Stimulated activated CD8-positive, alpha-beta memory T cell treated with anti-CD3 and anti-CD28 coated beads, Interleukin-7, amount 100 ng/mL, for 24 hours (primary cell): ENCODE measurements at regions not wholly inside any gene's neighbourhood (a gene's known extent, or its start where the extent isn't known, plus 50 kb on each side); places are given as distances from the start of the nearest gene placed in this dataset.

Experiments used
- DNase-seq: peaks from one replicate; pipeline ENCODE4 v3.0.0-alpha.2; 2020; ENCODE audit warnings: low read depth

- no peak for DNase-seq
These were observed 315.8 kb upstream of the TEX13C start for GRCh38 chrX:125003746-125004446.

- DNase-seq, result no peak
These were observed 314.9 kb upstream of the TEX13C start for GRCh38 chrX:125004799-125005198.

- no peak for DNase-seq
These were observed 313.8 kb upstream of the TEX13C start for GRCh38 chrX:125005863-125006262.

- no peak for DNase-seq
These were observed 313.0 kb upstream of the TEX13C start for GRCh38 chrX:125006704-125007103.

GRCh38 chrX:125012585-125012984 is 307.1 kb upstream of the TEX13C start:
- DNase-seq, result no peak

- DNase-seq, result no peak
These were observed 290.5 kb upstream of the TEX13C start for GRCh38 chrX:125029131-125029530.
